Smooth muscle cell (in vitro differentiated cells): ENCODE measurements at regions not wholly inside any gene's neighbourhood (a gene's known extent, or its start where the extent isn't known, plus 50 kb on each side); places are given as distances from the start of the nearest gene placed in this dataset.

Source experiments
- DNase-seq: peaks from one replicate; lab custom pipeline; 2025; ENCODE audit not compliant: unreplicated experiment; lab: John Stamatoyannopoulos, UW
- H2AFZ ChIP-seq: fragments of 200-600 bp; sonication (generic); 2 replicates; pipeline ENCODE4 v1.6.0; 2016; ENCODE audit warnings: antibody characterized with exemption, low read depth, mild to moderate bottlenecking
- H3F3A ChIP-seq: fragments of 200-600 bp; sonication (generic); 2 replicates; pipeline ENCODE4 v1.6.0; 2017; ENCODE audit warnings: antibody characterized with exemption, low read depth
- H3K27ac ChIP-seq: fragments of 200-600 bp; sonication (generic); 2 replicates; pipeline ENCODE4 v1.5.1; 2016; ENCODE audit warnings: low read depth, mild to moderate bottlenecking
- H3K27me3 ChIP-seq: fragments of 200-600 bp; sonication (generic); 2 replicates; pipeline ENCODE4 v1.6.1; 2016; ENCODE audit warnings: low read depth, mild to moderate bottlenecking
- H3K36me3 ChIP-seq: fragments of 200-600 bp; sonication (generic); 2 replicates; pipeline ENCODE4 v1.5.1; 2016; ENCODE audit warnings: low read depth
- H3K4me1 ChIP-seq: fragments of 200-600 bp; sonication (generic); 2 replicates; pipeline ENCODE4 v1.5.1; 2016; ENCODE audit warnings: low read depth
- H3K4me2 ChIP-seq: fragments of 200-600 bp; sonication (generic); 2 replicates; pipeline ENCODE4 v1.6.0; 2016; ENCODE audit warnings: mild to moderate bottlenecking
- H3K4me3 ChIP-seq: fragments of 200-600 bp; sonication (generic); 2 replicates; pipeline ENCODE4 v1.5.1; 2016; ENCODE audit warnings: mild to moderate bottlenecking
- H3K79me2 ChIP-seq: fragments of 200-600 bp; sonication (generic); 2 replicates; pipeline ENCODE4 v1.6.0; 2016; ENCODE audit warnings: low read depth, mild to moderate bottlenecking
- H3K9ac ChIP-seq: fragments of 200-600 bp; sonication (generic); 2 replicates; pipeline ENCODE4 v1.6.0; 2016; ENCODE audit warnings: low read depth
- H3K9me3 ChIP-seq: fragments of 200-600 bp; sonication (generic); replicated peaks from 2 replicates; pipeline ENCODE4 v1.5.1; 2016; ENCODE audit warnings: low read depth
- H4K20me1 ChIP-seq: fragments of 200-600 bp; sonication (generic); 2 replicates; pipeline ENCODE4 v1.6.0; 2016; ENCODE audit warnings: low read depth
- CTCF ChIP-seq: fragments of 200-600 bp; sonication (generic); IDR thresholded peaks from 2 replicates; pipeline ENCODE4 v1.5.1; 2017; ENCODE audit warnings: borderline replicate concordance, mild to moderate bottlenecking, antibody characterized with exemption; ENCODE audit not compliant: insufficient read depth, poor library complexity, severe bottlenecking
- WGBS: methylation state at CpG from one replicate; pipeline ENCODE4 v1.1.7; 2016; ENCODE audit warnings: low lambda C conversion rate; 5-methylcytosine and 5-hydroxymethylcytosine counted together

GRCh38 chr18:45464619-45465018 lies 150.7 kb upstream of the SLC14A2 start:
- Histone ChIP-seq H3K9me3 (no peaks in the 10 kb centered on the region), H2AFZ (no peak overlapping the region), H3K79me2 (no peaks in the 10 kb centered on the region), H4K20me1 (no peaks in the 10 kb centered on the region), H3K27me3 (peaks cover 7% of the 10 kb centered on the region), H3K4me1 (no peaks in the 10 kb centered on the region), H3K36me3 (no peaks in the 10 kb centered on the region), H3K4me2 (no peak overlapping the region), H3K27ac (no peak overlapping the region), H3K9ac (no peak overlapping the region), H3F3A (no peaks in the 10 kb centered on the region), H3K4me3 (no peak overlapping the region)
- TF ChIP-seq CTCF, result no peak
- 95% methylated on average over 8 of the region's 8 CpGs for WGBS
- DNase-seq, result no peak

GRCh38 chr18:45467293-45467692 lies 148.0 kb upstream of the SLC14A2 start:
- Histone ChIP-seq H4K20me1 (no peaks in the 10 kb centered on the region), H3K9me3 (no peaks in the 10 kb centered on the region), H2AFZ (no peak overlapping the region), H3K79me2 (no peaks in the 10 kb centered on the region), H3K4me3 (no peak overlapping the region), H3K4me1 (no peaks in the 10 kb centered on the region), H3F3A (no peaks in the 10 kb centered on the region), H3K4me2 (no peak overlapping the region), H3K36me3 (no peaks in the 10 kb centered on the region), H3K9ac (no peak overlapping the region), H3K27ac (no peak overlapping the region), H3K27me3 (peaks cover 10% of the 10 kb centered on the region)
- 84% methylated on average over 2 of the region's 2 CpGs for WGBS
- no peak for TF ChIP-seq CTCF
- DNase-seq, result no peak

GRCh38 chr18:45467945-45468344 lies 147.3 kb upstream of the SLC14A2 start:
- no peaks in the 10 kb centered on the region for H3K4me1 ChIP-seq
- H4K20me1 ChIP-seq, result no peaks in the 10 kb centered on the region
- H3K4me2 ChIP-seq, result no peak overlapping the region
- H3F3A ChIP-seq, result no peaks in the 10 kb centered on the region
- H3K9me3 ChIP-seq, result no peaks in the 10 kb centered on the region
- 77% methylated on average over 2 of the region's 2 CpGs for WGBS
- no peak overlapping the region for H3K4me3 ChIP-seq
- no peaks in the 10 kb centered on the region for H3K79me2 ChIP-seq
- no peak for DNase-seq
- peaks cover 10% of the 10 kb centered on the region for H3K27me3 ChIP-seq
- no peaks in the 10 kb centered on the region for H3K36me3 ChIP-seq
- TF ChIP-seq CTCF, result no peak
- H2AFZ ChIP-seq, result no peak overlapping the region
- no peak overlapping the region for H3K27ac ChIP-seq
- H3K9ac ChIP-seq, result no peak overlapping the region

GRCh38 chr18:45478889-45479288 lies 136.4 kb upstream of the SLC14A2 start:
- no peaks in the 10 kb centered on the region for H3K4me1 ChIP-seq
- H3K9me3 ChIP-seq, result no peaks in the 10 kb centered on the region
- H3K4me3 ChIP-seq, result no peak overlapping the region
- no peak for TF ChIP-seq CTCF
- no peaks in the 10 kb centered on the region for H3K79me2 ChIP-seq
- no peak overlapping the region for H3K27ac ChIP-seq
- no peak for DNase-seq
- no peak overlapping the region for H3K9ac ChIP-seq
- no peaks in the 10 kb centered on the region for H3K36me3 ChIP-seq
- H2AFZ ChIP-seq, result no peak overlapping the region
- H3K27me3 ChIP-seq, result no peaks in the 10 kb centered on the region
- H4K20me1 ChIP-seq, result no peaks in the 10 kb centered on the region
- WGBS, result 87% methylated on average over 3 of the region's 3 CpGs
- no peak overlapping the region for H3K4me2 ChIP-seq
- no peaks in the 10 kb centered on the region for H3F3A ChIP-seq
